Activated naive CD8-positive, alpha-beta T cell treated with anti-CD3 and anti-CD28 coated beads, Interleukin-2, amount 50 U/mL, for 24 hours (primary cell): ENCODE measurements at regions not wholly inside any gene's neighbourhood (a gene's known extent, or its start where the extent isn't known, plus 50 kb on each side); places are given as distances from the start of the nearest gene placed in this dataset.

Experiments used
- ATAC-seq: fragments of 150-1000 bp; cut with Tn5 transposase; one replicate; pipeline ENCODE4 v1.10.0; 2021
- DNase-seq: peaks from one replicate; pipeline ENCODE4 v3.0.0; 2021
- H3K27ac Mint-ChIP-seq: one replicate; pipeline ENCODE4 v1.8.0; 2021; ENCODE audit warnings: mild to moderate bottlenecking, mixed read lengths
- H3K27me3 Mint-ChIP-seq: one replicate; pipeline ENCODE4 v1.8.0; 2021; ENCODE audit warnings: mixed read lengths
- H3K36me3 Mint-ChIP-seq: one replicate; pipeline ENCODE4 v1.8.0; 2021; ENCODE audit warnings: low read depth, mixed read lengths
- H3K4me1 Mint-ChIP-seq: one replicate; pipeline ENCODE4 v1.8.0; 2021; ENCODE audit warnings: mixed read lengths
- H3K4me3 Mint-ChIP-seq: one replicate; pipeline ENCODE4 v1.8.0; 2021; ENCODE audit warnings: mild to moderate bottlenecking, moderate library complexity, mixed read lengths
- H3K9me3 Mint-ChIP-seq: one replicate; pipeline ENCODE4 v1.8.0; 2021; ENCODE audit warnings: mixed read lengths

DNA sequence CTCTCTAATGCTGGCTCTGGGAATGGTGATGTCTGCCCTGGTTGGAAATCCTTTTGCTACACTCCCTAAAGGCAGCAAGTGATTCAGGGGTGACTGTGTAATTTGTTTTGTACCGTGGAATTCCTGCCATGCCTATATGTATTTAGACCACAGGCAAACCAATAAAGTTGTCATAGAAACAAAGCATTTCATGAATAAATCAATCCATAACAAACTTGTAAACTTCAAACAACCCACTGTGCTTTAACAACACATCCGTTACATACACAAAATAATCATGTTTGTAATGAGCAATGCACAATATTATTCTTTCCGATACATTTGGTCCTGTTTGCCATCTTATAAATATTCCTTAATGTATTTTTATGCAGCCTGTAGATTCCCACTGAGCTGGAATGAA, 330.3 kb upstream of the SNX7 start:
- H3K9me3 Mint-ChIP-seq: no peaks in the 10 kb centered on the region
- DNase-seq (no peak), ATAC-seq (no peak)
- H3K27ac Mint-ChIP-seq: no peak overlapping the region
- no peak overlapping the region for H3K4me3 Mint-ChIP-seq
- no peaks in the 10 kb centered on the region for H3K4me1 Mint-ChIP-seq
- no peaks in the 10 kb centered on the region for H3K27me3 Mint-ChIP-seq
- H3K36me3 Mint-ChIP-seq: no peaks in the 10 kb centered on the region

DNA sequence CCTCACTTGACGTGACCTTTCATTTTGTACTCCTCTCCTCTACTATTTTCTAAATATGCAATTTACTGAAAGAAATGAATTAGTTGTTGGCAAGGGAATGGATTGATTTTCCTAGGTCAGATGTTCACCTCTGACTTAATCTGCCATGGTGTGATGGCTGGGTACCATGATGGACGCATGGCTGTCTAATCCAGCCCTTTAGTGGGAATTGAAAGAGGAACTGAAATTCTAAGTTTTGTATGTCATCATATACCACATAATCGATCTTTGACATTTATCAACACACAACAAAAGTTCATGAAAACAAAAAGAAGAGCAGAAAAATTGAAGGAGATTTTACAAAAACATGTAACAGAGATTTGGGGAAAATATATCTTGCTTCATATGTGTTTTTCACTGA, 331.3 kb upstream of the SNX7 start:
- DNase-seq (no peak), ATAC-seq (no peak)
- Mint-ChIP-seq H3K27me3 (no peaks in the 10 kb centered on the region), H3K27ac (no peak overlapping the region), H3K36me3 (no peaks in the 10 kb centered on the region), H3K4me1 (no peaks in the 10 kb centered on the region), H3K4me3 (no peak overlapping the region), H3K9me3 (no peaks in the 10 kb centered on the region)

DNA sequence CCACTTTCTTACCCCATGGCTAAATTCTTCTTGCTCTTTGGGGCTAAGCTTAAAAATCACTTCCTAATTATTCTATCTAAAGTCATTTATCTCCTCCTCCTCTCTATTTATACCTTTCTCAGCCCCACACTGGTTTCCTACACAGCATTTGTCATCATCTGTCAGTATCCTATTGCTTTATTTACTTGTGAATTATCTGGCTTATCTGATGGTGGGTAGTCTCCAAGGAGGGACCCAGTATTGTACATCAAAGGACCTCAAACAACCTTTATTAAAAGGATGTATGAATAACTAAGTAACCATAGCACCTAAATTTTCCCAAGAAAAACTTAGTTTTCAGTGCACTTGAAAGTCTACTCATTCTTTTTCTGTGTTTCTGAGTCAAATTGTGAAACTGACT, 332.7 kb upstream of the SNX7 start:
- no peak overlapping the region for H3K27ac Mint-ChIP-seq

DNA sequence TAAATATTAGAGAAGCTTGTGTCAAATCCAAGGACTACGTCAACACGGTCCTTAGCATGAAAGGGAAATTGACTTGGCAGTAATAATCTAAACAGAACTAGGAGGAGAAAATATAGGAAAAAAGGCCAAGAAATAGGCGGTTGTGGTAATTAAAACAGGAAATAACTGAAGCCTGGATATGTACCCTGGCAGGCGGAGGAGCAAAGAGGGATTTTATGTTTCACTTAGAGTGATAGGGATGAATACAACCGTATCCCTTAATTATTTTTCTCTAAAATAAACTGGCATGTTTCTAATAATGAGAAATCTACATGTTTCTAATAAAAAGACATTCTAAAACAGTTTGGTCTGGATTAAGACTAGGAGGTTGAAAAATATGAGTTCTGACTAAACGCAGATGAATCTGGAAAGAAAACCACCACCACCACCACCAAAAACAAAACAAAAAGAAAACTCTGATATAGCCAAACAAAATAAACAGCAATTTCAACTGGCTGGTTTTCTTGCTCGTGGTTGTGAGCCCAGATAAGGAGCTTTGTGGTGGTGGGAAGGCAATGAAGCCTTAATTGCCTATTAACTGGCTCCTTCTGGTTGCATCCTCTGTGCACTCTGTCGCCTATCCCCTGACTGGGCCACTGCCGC, 334.2 kb upstream of the SNX7 start:
- Mint-ChIP-seq H3K36me3 (no peaks in the 10 kb centered on the region), H3K4me1 (peaks cover 10% of the 10 kb centered on the region), H3K4me3 (no peak overlapping the region), H3K27me3 (no peaks in the 10 kb centered on the region), H3K9me3 (no peaks in the 10 kb centered on the region), H3K27ac (no peak overlapping the region)
- no peak for ATAC-seq
- no peak for DNase-seq

More for the DNA sequence above, 332.7 kb upstream of the SNX7 start:
- DNase-seq: no peak
- peaks cover 4% of the 10 kb centered on the region for H3K4me1 Mint-ChIP-seq
- no peaks in the 10 kb centered on the region for H3K9me3 Mint-ChIP-seq
- H3K4me3 Mint-ChIP-seq: no peak overlapping the region
- H3K27me3 Mint-ChIP-seq: no peaks in the 10 kb centered on the region
- no peak for ATAC-seq
- H3K36me3 Mint-ChIP-seq: no peaks in the 10 kb centered on the region

DNA sequence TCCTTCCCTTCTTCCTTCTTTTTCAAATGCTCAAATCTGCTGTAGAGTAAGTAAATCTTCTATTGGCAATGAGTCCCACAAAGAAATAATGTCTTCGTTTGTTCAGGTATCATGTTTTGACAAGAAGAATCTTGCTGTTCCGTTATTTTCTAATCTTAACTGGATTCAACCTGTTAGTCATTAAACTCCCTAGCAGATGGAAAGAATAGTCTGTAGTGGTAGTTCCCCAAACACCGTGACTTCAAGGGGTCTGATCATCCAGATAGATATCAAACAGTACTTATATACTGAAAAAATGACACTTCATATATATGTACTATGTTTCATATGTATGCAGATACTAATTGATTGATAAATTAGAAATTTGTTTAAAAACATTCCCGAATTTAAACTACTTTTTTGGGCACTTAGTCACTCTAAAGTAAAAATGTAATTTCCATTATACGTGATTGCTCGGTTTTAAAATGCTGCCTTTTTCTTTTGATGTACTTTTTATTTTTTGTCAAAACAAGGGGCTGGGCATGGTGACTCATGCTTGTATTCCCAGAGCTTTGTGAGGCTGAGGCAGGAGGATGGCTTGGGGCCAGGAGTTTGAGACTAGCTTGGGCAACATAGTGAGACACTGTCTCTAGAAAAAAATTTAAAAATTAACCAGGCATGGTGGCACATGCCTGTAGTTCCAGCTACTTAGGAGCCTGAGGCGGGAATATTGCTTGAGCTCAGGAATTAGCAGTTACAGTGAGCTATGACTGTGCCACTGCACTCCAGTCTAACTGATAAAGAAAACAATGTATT, 335.7 kb upstream of the SNX7 start:
- DNase-seq (no peak), ATAC-seq (no peak)
- no peaks in the 10 kb centered on the region for H3K9me3 Mint-ChIP-seq
- no peaks in the 10 kb centered on the region for H3K27me3 Mint-ChIP-seq
- H3K27ac Mint-ChIP-seq: no peak overlapping the region
- H3K4me3 Mint-ChIP-seq: no peak overlapping the region
- H3K36me3 Mint-ChIP-seq: no peaks in the 10 kb centered on the region
- peaks cover 10% of the 10 kb centered on the region for H3K4me1 Mint-ChIP-seq

DNA sequence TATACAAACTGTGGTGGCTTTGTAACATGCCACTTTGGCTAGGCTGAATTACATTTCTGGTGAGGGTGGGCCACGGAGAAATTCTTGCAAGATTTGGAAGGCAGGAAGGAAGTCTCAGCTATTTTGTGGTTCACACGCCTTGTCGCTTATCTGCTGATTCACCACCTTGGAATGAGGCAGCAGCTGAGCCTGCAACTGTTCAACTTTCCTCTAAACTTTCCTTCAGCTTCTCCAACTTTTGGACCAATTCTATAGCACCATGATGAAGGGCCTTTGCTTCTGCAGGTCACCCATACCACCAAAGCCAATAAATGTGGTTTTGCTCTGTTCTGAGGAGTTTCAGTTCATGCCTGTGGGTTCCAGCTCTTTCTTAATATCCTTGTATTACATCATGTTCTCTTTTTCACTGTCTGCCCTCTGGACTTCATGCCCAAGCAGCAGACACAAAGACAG, 337.6 kb upstream of the SNX7 start:
- peak; percentile 2 for DNase-seq
- Mint-ChIP-seq H3K27me3 (no peaks in the 10 kb centered on the region), H3K36me3 (no peaks in the 10 kb centered on the region), H3K27ac (no peak overlapping the region), H3K9me3 (peaks cover 4% of the 10 kb centered on the region), H3K4me3 (no peak overlapping the region), H3K4me1 (peaks cover 10% of the 10 kb centered on the region)
- no peak for ATAC-seq

DNA sequence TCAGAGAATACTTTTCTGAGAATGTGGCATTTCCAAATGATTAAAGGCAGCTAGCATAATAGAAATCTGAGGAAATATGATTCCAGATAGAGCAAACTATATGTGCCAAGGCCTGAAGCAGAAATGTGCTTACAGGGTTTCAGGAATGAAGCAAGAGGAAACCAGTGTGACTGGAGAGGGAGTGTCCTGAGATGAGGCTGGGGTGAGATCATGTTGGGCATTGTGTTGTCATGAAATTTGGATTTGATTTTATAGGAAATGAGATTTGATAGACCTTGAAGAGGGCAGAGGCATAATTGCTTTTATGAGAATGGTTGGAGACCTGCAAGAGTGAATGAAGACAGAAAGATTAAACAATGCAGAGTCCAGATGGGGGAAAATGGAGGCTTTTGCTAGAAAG, 338.1 kb upstream of the SNX7 start:
- ATAC-seq (no peak), DNase-seq (no peak)
- no peaks in the 10 kb centered on the region for H3K36me3 Mint-ChIP-seq
- no peak overlapping the region for H3K27ac Mint-ChIP-seq
- peaks cover 10% of the 10 kb centered on the region for H3K4me1 Mint-ChIP-seq
- H3K27me3 Mint-ChIP-seq: no peaks in the 10 kb centered on the region
- H3K4me3 Mint-ChIP-seq: no peak overlapping the region
- H3K9me3 Mint-ChIP-seq: peaks cover 4% of the 10 kb centered on the region

DNA sequence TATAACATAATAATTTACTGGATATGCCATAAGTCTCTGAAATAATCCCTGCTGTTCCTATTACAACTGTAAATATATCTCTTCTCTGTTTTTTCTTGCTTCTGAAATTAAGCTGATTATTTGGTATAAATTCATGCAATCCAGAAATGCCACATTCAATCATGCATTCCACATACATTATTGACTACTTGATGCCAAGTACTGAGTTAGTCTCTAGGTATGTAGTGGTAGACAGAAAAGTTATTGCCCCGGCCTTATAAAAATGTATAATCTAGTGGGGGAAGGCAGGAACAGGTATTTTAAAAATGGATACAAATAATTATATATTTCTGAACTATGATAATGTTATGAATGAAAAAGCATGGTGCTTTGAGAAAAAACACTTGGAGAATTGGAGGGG, 338.6 kb upstream of the SNX7 start:
- Mint-ChIP-seq H3K27ac (no peak overlapping the region), H3K4me1 (peaks cover 10% of the 10 kb centered on the region), H3K4me3 (no peak overlapping the region), H3K36me3 (no peaks in the 10 kb centered on the region), H3K27me3 (no peaks in the 10 kb centered on the region), H3K9me3 (peaks cover 4% of the 10 kb centered on the region)
- DNase-seq (no peak), ATAC-seq (no peak)

DNA sequence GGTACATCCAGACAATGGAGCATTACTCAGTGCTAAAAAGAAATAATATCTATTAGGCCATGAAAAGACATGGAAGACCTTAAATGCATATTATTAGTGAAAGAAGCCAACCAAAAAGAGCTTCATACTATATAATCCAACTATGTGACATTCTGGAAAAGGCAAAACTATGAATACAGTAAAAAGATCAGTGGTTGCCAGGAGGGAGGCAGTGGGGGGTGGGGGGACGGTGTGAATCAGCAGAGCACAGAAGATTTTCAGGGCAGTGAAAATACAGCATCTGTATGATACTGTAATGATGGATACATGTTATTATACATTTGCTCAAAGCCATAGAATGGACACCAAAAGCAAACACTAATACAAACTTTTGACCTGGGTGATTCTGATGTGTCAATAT, 339.4 kb upstream of the SNX7 start:
- H3K4me3 Mint-ChIP-seq: no peak overlapping the region
- peaks cover 4% of the 10 kb centered on the region for H3K9me3 Mint-ChIP-seq
- no peaks in the 10 kb centered on the region for H3K36me3 Mint-ChIP-seq
- no peak for ATAC-seq
- H3K27me3 Mint-ChIP-seq: no peaks in the 10 kb centered on the region
- no peak overlapping the region for H3K27ac Mint-ChIP-seq
- peaks cover 10% of the 10 kb centered on the region for H3K4me1 Mint-ChIP-seq
- no peak for DNase-seq

DNA sequence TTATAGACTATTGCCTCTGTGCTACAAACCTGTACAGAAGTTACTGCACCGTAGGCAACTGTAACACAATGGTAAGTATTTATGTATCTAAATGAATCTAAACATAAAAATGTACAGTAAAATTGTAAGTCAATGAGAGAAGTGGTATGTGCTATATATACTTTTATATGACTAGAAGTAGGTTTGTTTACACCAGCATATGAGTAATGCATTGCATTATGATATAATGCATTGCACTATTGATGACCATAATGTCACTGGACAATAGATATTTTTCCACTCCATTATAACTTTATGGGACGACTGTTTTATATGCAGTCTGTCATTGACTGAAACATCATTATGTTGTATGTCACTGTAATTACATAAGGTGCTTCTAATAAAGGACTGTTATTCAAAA, 340.3 kb upstream of the SNX7 start:
- H3K27ac Mint-ChIP-seq: no peak overlapping the region
- no peak for ATAC-seq
- H3K4me1 Mint-ChIP-seq: peaks cover 10% of the 10 kb centered on the region

DNA sequence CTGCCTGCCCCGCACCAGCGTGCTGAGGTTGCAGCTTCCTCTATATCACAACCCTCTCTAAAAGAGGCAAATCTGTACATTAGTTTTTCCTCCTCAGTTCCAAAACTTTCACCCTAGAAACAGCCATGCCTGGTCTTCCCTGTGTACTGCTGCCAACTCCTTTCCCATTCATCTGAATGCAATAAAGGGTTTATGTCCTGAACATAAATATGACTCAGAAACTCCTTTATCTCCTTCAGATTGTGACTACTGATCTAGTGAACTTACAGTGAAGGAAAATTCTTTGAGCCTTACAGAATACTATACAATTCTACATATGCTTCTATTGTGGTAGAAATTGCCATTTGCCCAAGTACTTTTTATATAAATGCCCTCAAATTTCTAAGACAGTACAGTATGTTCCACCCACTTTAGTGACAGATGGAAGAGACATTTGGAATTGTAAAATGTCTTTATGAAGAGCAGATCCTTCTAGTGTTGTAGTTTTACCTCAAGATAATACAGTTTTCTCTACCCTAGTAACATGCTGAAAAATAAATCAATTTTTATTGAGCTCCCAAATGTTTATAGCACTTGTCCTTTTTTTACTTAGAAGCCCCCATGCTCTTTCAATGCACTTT, 345.1 kb upstream of the SNX7 start:
- H3K27me3 Mint-ChIP-seq: no peaks in the 10 kb centered on the region
- H3K27ac Mint-ChIP-seq: no peak overlapping the region
- H3K4me3 Mint-ChIP-seq: no peak overlapping the region
- peaks cover 4% of the 10 kb centered on the region for H3K9me3 Mint-ChIP-seq
- H3K36me3 Mint-ChIP-seq: no peaks in the 10 kb centered on the region
- no peak for ATAC-seq
- DNase-seq: no peak
- H3K4me1 Mint-ChIP-seq: no peaks in the 10 kb centered on the region

More for the DNA sequence above, 340.3 kb upstream of the SNX7 start:
- no peak for DNase-seq
- no peaks in the 10 kb centered on the region for H3K27me3 Mint-ChIP-seq
- H3K36me3 Mint-ChIP-seq: no peaks in the 10 kb centered on the region
- peaks cover 4% of the 10 kb centered on the region for H3K9me3 Mint-ChIP-seq
- no peak overlapping the region for H3K4me3 Mint-ChIP-seq

DNA sequence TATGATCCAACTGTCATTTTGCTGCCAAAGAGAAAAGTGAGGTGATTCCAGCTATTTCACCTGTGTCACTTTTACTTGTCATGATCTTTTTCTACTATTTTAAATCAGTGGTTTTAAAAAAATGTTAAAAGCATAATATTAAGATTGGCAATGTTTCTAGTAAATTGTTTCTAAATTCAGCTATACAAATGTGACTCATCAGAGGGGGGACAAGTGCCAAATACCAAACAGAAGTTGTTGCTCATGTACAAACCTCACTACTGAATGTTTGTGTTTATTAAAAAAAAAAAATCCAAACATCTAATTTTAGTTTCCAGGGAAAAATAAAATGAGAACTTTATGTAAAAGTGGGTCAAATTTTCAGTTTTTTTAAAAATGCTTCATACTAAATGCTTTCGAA, 346.2 kb upstream of the SNX7 start:
- H3K4me1 Mint-ChIP-seq: no peaks in the 10 kb centered on the region
- ATAC-seq (no peak), DNase-seq (no peak)
- no peak overlapping the region for H3K4me3 Mint-ChIP-seq
- no peaks in the 10 kb centered on the region for H3K27me3 Mint-ChIP-seq
- H3K27ac Mint-ChIP-seq: no peak overlapping the region
- H3K9me3 Mint-ChIP-seq: no peaks in the 10 kb centered on the region
- no peaks in the 10 kb centered on the region for H3K36me3 Mint-ChIP-seq

DNA sequence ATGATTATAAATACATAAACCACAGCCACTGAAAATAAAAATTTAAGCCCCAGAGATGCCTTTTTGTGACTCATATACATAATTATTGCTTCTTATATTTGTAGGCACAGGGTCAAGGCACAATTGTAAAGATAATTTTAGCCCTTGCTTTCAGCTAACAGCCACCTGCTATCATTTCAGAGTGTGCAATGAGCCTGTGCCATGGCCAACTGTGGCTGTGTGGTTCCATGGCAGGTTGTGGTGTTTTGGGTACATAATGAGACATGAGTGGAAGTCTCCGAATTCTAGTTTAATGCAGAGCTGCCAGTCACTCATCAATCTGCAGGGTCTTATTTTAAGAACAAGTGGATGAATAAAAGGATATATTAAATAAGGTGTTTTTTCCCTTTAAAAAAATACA, 346.9 kb upstream of the SNX7 start:
- no peak overlapping the region for H3K4me3 Mint-ChIP-seq
- DNase-seq (no peak), ATAC-seq (no peak)
- no peaks in the 10 kb centered on the region for H3K27me3 Mint-ChIP-seq
- no peaks in the 10 kb centered on the region for H3K4me1 Mint-ChIP-seq
- no peak overlapping the region for H3K27ac Mint-ChIP-seq
- no peaks in the 10 kb centered on the region for H3K36me3 Mint-ChIP-seq
- H3K9me3 Mint-ChIP-seq: no peaks in the 10 kb centered on the region

DNA sequence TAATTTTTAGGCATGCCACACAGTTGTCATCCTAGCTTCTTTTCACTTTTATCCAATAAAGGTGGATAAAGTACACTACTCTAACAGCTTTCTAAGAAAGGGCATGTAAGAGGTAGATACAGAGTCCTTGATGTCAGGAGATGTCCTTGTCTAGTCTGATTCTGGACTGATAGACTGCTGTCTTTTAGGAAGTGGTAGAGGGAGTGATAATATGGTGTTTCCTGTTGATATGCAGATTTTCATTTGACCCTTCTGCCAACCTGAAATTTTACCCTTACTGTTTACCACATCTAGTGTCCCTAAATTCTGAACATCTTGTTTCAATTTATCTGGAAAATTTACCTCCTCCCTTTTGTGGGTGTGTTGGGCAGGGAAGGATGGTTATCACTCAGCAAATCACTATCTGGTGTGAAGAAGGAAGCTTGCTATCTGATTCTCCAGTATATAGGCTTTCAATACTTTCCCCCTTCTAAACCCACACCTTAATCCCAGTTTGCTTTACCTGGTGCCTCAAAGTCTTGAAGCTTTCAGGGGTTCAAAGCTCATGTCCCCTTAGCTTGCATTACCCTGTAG, 354.9 kb upstream of the SNX7 start:
- Mint-ChIP-seq H3K4me1 (no peaks in the 10 kb centered on the region), H3K4me3 (no peak overlapping the region), H3K27ac (no peak overlapping the region), H3K27me3 (no peaks in the 10 kb centered on the region), H3K36me3 (no peaks in the 10 kb centered on the region), H3K9me3 (no peaks in the 10 kb centered on the region)
- DNase-seq (no peak), ATAC-seq (no peak)

DNA sequence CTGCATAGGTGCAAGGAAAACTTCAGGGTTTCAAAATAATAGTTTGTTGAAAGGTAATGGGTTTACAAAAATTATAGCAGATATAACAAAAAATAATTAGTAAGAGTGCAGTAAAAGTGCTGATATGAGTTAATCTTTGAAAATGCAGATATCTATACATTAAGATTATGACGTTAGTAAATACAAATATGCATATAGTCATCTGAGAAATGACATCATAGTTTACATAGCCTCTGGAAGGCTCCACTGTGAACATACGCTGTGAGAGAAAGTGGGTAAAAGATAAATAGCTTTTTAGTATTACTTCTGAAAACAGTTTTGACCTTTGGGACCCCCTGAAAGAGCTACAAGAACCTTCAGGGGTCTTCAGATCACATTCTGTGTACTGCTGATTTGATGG, 356.2 kb upstream of the SNX7 start:
- H3K27ac Mint-ChIP-seq: no peak overlapping the region
- H3K36me3 Mint-ChIP-seq: no peaks in the 10 kb centered on the region
- no peaks in the 10 kb centered on the region for H3K4me1 Mint-ChIP-seq
- DNase-seq (no peak), ATAC-seq (no peak)
- no peaks in the 10 kb centered on the region for H3K27me3 Mint-ChIP-seq
- H3K9me3 Mint-ChIP-seq: no peaks in the 10 kb centered on the region
- no peak overlapping the region for H3K4me3 Mint-ChIP-seq
